ENCODE measurements at regions not wholly inside any gene's neighbourhood (a gene's known extent, or its start where the extent isn't known, plus 50 kb on each side); places are given as distances from the start of the nearest gene placed in this dataset.
A peak's percentile ranks its signal among the peaks of the same experiment; 100 is the strongest.
"Not testable (repeated sequence)": the region's sequence is repeated elsewhere in the genome, so short reads cannot be mapped to it uniquely, and the experiment has no call there.

- ATAC-seq (ENCODE audit: insufficient read depth, low FRiP score) (no peak), DNase-seq (no peak)
- no peaks in the 10 kb centered on the region for H3K36me3 ChIP-seq (ENCODE audit: control insufficient read depth in 4 of 4, insufficient read depth in 4 of 4, low read length in 4 of 4)
- no peak overlapping the region for H3K9ac ChIP-seq (ENCODE audit: insufficient read depth in 1 of 2, low read length in 2 of 2)
- H3K4me3 ChIP-seq, result no peak overlapping the region
- no peaks in the 10 kb centered on the region for H3K9me3 ChIP-seq (ENCODE audit: control insufficient read depth in 4 of 4, insufficient read depth in 3 of 4, low read length in 3 of 4)
- no peaks in the 10 kb centered on the region for H3K27me3 ChIP-seq (ENCODE audit: control insufficient read depth in 3 of 3, insufficient read depth in 3 of 3, low read length in 2 of 3)
- WGBS, 2 donors, result 50 to 98% methylated on average over 1 of the region's 1 CpG
- peaks cover 0 to 9% (median 0%) of the 10 kb centered on the region in 5 donors for H3K4me1 ChIP-seq (ENCODE audit: control insufficient read depth in 5 of 5, insufficient read depth in 5 of 5, low read length in 5 of 5)
- TF ChIP-seq CTCF (IDR thresholded peaks at IDR 0.05; ENCODE audit: control extremely low read depth, extremely low read depth), result no peak
- no peak overlapping the region for H3K27ac ChIP-seq (ENCODE audit: low read depth in 1 of 2, low read length in 1 of 2)
Observed at GRCh38 chr9:110013064-110013463, 194.9 kb downstream of the C9orf152 start.

GRCh38 chr9:110015759-110016158 is 192.2 kb downstream of the C9orf152 start:
- H3K4me3 ChIP-seq, result no peak overlapping the region
- WGBS, 2 donors, result 68 to 73% methylated on average over 5 of the region's 5 CpGs
- H3K27me3 ChIP-seq (ENCODE audit: control insufficient read depth in 3 of 3, insufficient read depth in 3 of 3, low read length in 2 of 3), result no peaks in the 10 kb centered on the region
- H3K4me1 ChIP-seq (ENCODE audit: control insufficient read depth in 5 of 5, insufficient read depth in 5 of 5, low read length in 5 of 5), result peaks cover 0 to 9% (median 0%) of the 10 kb centered on the region in 5 donors
- H3K9me3 ChIP-seq (ENCODE audit: control insufficient read depth in 4 of 4, insufficient read depth in 3 of 4, low read length in 3 of 4), result no peaks in the 10 kb centered on the region
- TF ChIP-seq CTCF (IDR thresholded peaks at IDR 0.05; ENCODE audit: control extremely low read depth, extremely low read depth), result no peak
- ATAC-seq (ENCODE audit: insufficient read depth, low FRiP score), result no peak
- no peak for DNase-seq
- peak overlapping the region; percentile 0 to 72 for H3K27ac ChIP-seq (ENCODE audit: low read depth in 1 of 2, low read length in 1 of 2)
- no peaks in the 10 kb centered on the region for H3K36me3 ChIP-seq (ENCODE audit: control insufficient read depth in 4 of 4, insufficient read depth in 4 of 4, low read length in 4 of 4)
- no peak overlapping the region for H3K9ac ChIP-seq (ENCODE audit: insufficient read depth in 1 of 2, low read length in 2 of 2)

GRCh38 chr9:110016340-110016739 is 191.6 kb downstream of the C9orf152 start:
- peak overlapping the region in 1 of 2 donors; percentile 72 for H3K27ac ChIP-seq (ENCODE audit: low read depth in 1 of 2, low read length in 1 of 2)
- no peaks in the 10 kb centered on the region for H3K9me3 ChIP-seq (ENCODE audit: control insufficient read depth in 4 of 4, insufficient read depth in 3 of 4, low read length in 3 of 4)
- H3K4me1 ChIP-seq (ENCODE audit: control insufficient read depth in 5 of 5, insufficient read depth in 5 of 5, low read length in 5 of 5), result peaks cover 0 to 9% (median 0%) of the 10 kb centered on the region in 5 donors
- no peak overlapping the region for H3K9ac ChIP-seq (ENCODE audit: insufficient read depth in 1 of 2, low read length in 2 of 2)
- peak; percentile 66 for ATAC-seq (ENCODE audit: insufficient read depth, low FRiP score)
- WGBS, 2 donors, result 84 to 85% methylated on average over 2 of the region's 2 CpGs
- H3K4me3 ChIP-seq, result no peak overlapping the region
- DNase-seq, result no peak
- no peaks in the 10 kb centered on the region for H3K36me3 ChIP-seq (ENCODE audit: control insufficient read depth in 4 of 4, insufficient read depth in 4 of 4, low read length in 4 of 4)
- no peak for TF ChIP-seq CTCF (IDR thresholded peaks at IDR 0.05; ENCODE audit: control extremely low read depth, extremely low read depth)
- H3K27me3 ChIP-seq (ENCODE audit: control insufficient read depth in 3 of 3, insufficient read depth in 3 of 3, low read length in 2 of 3), result no peaks in the 10 kb centered on the region

- not testable (repeated sequence) for H3K4me3 ChIP-seq; ATAC-seq (ENCODE audit: insufficient read depth, low FRiP score); H3K4me1 ChIP-seq (ENCODE audit: control insufficient read depth in 5 of 5, insufficient read depth in 5 of 5, low read length in 5 of 5); H3K36me3 ChIP-seq (ENCODE audit: control insufficient read depth in 4 of 4, insufficient read depth in 4 of 4, low read length in 4 of 4); H3K9me3 ChIP-seq (ENCODE audit: control insufficient read depth in 4 of 4, insufficient read depth in 3 of 4, low read length in 3 of 4); H3K27ac ChIP-seq (ENCODE audit: low read depth in 1 of 2, low read length in 1 of 2); H3K9ac ChIP-seq (ENCODE audit: insufficient read depth in 1 of 2, low read length in 2 of 2); DNase-seq; H3K27me3 ChIP-seq (ENCODE audit: control insufficient read depth in 3 of 3, insufficient read depth in 3 of 3, low read length in 2 of 3)
- 77 to 84% methylated on average over 4 of the region's 4 CpGs for WGBS, 2 donors
Observed at GRCh38 chr9:110020216-110020615, 187.7 kb downstream of the C9orf152 start.

Measured in lung (tissue), 11 donors.